SK-N-SH (cell line): ENCODE measurements at regions not wholly inside any gene's neighbourhood (a gene's known extent, or its start where the extent isn't known, plus 50 kb on each side); places are given as distances from the start of the nearest gene placed in this dataset.

Experiments used
- CHD2 ChIP-seq: fragments of 150-350 bp; IDR thresholded peaks from 2 replicates; pipeline ENCODE4 v1.6.1; 2018; ENCODE audit warnings: low read length; ENCODE audit not compliant: partially characterized antibody
- CTCF ChIP-seq: fragments of 200-600 bp; sonication (generic); IDR thresholded peaks from 2 replicates; pipeline ENCODE4 v1.6.1; 2017; ENCODE audit warnings: antibody characterized with exemption, mild to moderate bottlenecking, moderate library complexity
- EP300 ChIP-seq, 2 experiments: IDR thresholded peaks; 2 replicates each; pipeline versions ENCODE4 v1.4.0 to v1.6.1; 2012; ENCODE audit warnings: borderline replicate concordance in 1 of 2, low read depth in 1 of 2, low read length in 1 of 2
- EZH2phosphoT487 ChIP-seq: fragments of 200-600 bp; sonication (generic); IDR thresholded peaks from 2 replicates; pipeline ENCODE4 v1.6.1; 2017; ENCODE audit warnings: low read depth, mixed run types, mild to moderate bottlenecking, antibody characterized with exemption, moderate library complexity, borderline replicate concordance
- MAX ChIP-seq: IDR thresholded peaks from 2 replicates; pipeline ENCODE4 v1.4.0; 2012; ENCODE audit warnings: low read depth
- MEF2A ChIP-seq: IDR thresholded peaks from 2 replicates; pipeline ENCODE4 v1.4.0; 2012; ENCODE audit warnings: low read depth, borderline replicate concordance
- NRF1 ChIP-seq: IDR thresholded peaks from 2 replicates; pipeline ENCODE4 v1.6.1; 2012; ENCODE audit warnings: low read depth, mild to moderate bottlenecking, low read length
- PBX3 ChIP-seq: IDR thresholded peaks from 2 replicates; pipeline ENCODE4; 2012
- POLR2AphosphoS5 ChIP-seq: IDR thresholded peaks from 2 replicates; pipeline ENCODE4 v1.6.1; 2012; ENCODE audit warnings: low read depth, low read length
- RAD21 ChIP-seq: IDR thresholded peaks from 2 replicates; pipeline ENCODE4 v1.6.1; 2012; ENCODE audit warnings: mild to moderate bottlenecking, low read length
- RXRA ChIP-seq: IDR thresholded peaks from 2 replicates; pipeline ENCODE4 v1.4.0; 2012; ENCODE audit warnings: low read depth, mild to moderate bottlenecking, borderline replicate concordance
- SMC3 ChIP-seq: IDR thresholded peaks from 2 replicates; pipeline ENCODE4 v1.6.1; 2012; ENCODE audit warnings: low read depth, low read length, improper control_type of control experiment
- TAF1 ChIP-seq: IDR thresholded peaks from 2 replicates; pipeline ENCODE4 v1.6.1; 2012; ENCODE audit warnings: low read depth, mild to moderate bottlenecking, low read length, moderate library complexity, borderline replicate concordance

GRCh38 chr14:71762575-71762974, 169.7 kb upstream of the RGS6 start:
- TF ChIP-seq TAF1 (no peak), EZH2phosphoT487 (no peak), EP300 (IDR thresholded peaks at IDR 0.05; ENCODE audit: borderline replicate concordance in 1 of 2, low read depth in 1 of 2, low read length in 1 of 2) (no peak), MAX (no peak), CTCF (no peak), POLR2AphosphoS5 (no peak), SMC3 (no peak), PBX3 (no peak), MEF2A (no peak), RAD21 (no peak), CHD2 (no peak), NRF1 (no peak), RXRA (no peak)
